Esophagus muscularis mucosa (tissue), 4 donors: ENCODE measurements at regions not wholly inside any gene's neighbourhood (a gene's known extent, or its start where the extent isn't known, plus 50 kb on each side); places are given as distances from the start of the nearest gene placed in this dataset.
"Not testable (repeated sequence)": the region's sequence is repeated elsewhere in the genome, so short reads cannot be mapped to it uniquely, and the experiment has no call there.

Source experiments
- DNase-seq: peaks from one replicate; pipeline ENCODE4 v3.0.0-alpha.2; 2017; ENCODE audit errors: extremely low spot score
- H3K27ac ChIP-seq, 4 donors: fragments of 200-600 bp; sonication (generic); replicated peaks in 1 of 4; 1 replicate in 3 of 4; 2 replicates in 1 of 4; pipeline ENCODE4 v1.5.1; 2016 to 2019; ENCODE audit warnings: mild to moderate bottlenecking in 1 of 4
- H3K27me3 ChIP-seq, 4 donors: fragments of 200-600 bp; sonication (generic); one replicate each; pipeline versions ENCODE4 v1.5.1 to v1.6.0; 2016 to 2019
- H3K36me3 ChIP-seq, 4 donors: fragments of 200-600 bp; sonication (generic); one replicate each; pipeline ENCODE4 v1.5.1; 2016 to 2019
- H3K4me1 ChIP-seq, 4 donors: fragments of 200-600 bp; sonication (generic); one replicate each; pipeline ENCODE4 v1.5.1; 2016 to 2019
- H3K4me3 ChIP-seq, 4 donors: fragments of 200-600 bp; sonication (generic); 1 replicate in 2 of 4; 2 replicates in 2 of 4; pipeline ENCODE4 v1.5.1; 2016 to 2019; ENCODE audit warnings: mild to moderate bottlenecking in 4 of 4, moderate library complexity in 1 of 4
- H3K9me3 ChIP-seq, 4 donors: fragments of 200-600 bp; sonication (generic); 1 replicate in 3 of 4; 2 replicates in 1 of 4; pipeline ENCODE4 v1.5.1; 2016 to 2019
- CTCF ChIP-seq, 3 experiments: fragments of 200-600 bp in 2 of 3; fragments of 450-650 bp in 1 of 3; sonication (generic) in 2 of 3; IDR thresholded peaks; one replicate each; pipeline ENCODE4 v1.5.1; 2017 to 2019; ENCODE audit warnings: antibody characterized with exemption in 3 of 3, mild to moderate bottlenecking in 2 of 3, moderate library complexity in 1 of 3
- EP300 ChIP-seq: sonication (generic); formaldehyde crosslinking; IDR thresholded peaks from one replicate; pipeline ENCODE4 v1.6.1; 2017; ENCODE audit warnings: antibody characterized with exemption
- POLR2A ChIP-seq: fragments of 450-650 bp; IDR thresholded peaks from one replicate; pipeline ENCODE4 v1.6.1; 2017; ENCODE audit warnings: antibody characterized with exemption, moderate library complexity, mild to moderate bottlenecking, low read depth
- POLR2AphosphoS5 ChIP-seq, 2 donors: sonication (generic); formaldehyde crosslinking; IDR thresholded peaks; one replicate each; pipeline ENCODE4 v1.6.1; 2017; ENCODE audit warnings: antibody characterized with exemption in 2 of 2
- WGBS: methylation state at CpG from one replicate; pipeline ENCODE4 v1.1.5; 2018; 5-methylcytosine and 5-hydroxymethylcytosine counted together
- intact Hi-C: fragments of 100-400 bp; cut with DNase I; formaldehyde crosslinking; loops from one replicate; pipeline ENCODE4 v1.15.1; 2023

- no peak overlapping the region for H3K4me3 ChIP-seq
- H3K4me1 ChIP-seq = peaks cover 13 to 32% (median 19%) of the 10 kb centered on the region in 4 donors
- H3K27me3 ChIP-seq = no peaks in the 10 kb centered on the region
- intact Hi-C loops = no loop called here
- no peaks in the 10 kb centered on the region for H3K36me3 ChIP-seq
- 50% methylated on average over 2 of the region's 2 CpGs for WGBS
- H3K27ac ChIP-seq = peak overlapping the region in 1 of 4 donors; percentile 16
- DNase-seq = no peak
- no peaks in the 10 kb centered on the region for H3K9me3 ChIP-seq
- no peak for TF ChIP-seq POLR2AphosphoS5 (IDR thresholded peaks at IDR 0.05)
- no peak for TF ChIP-seq CTCF (IDR thresholded peaks at IDR 0.05)
- TF ChIP-seq POLR2A = no peak
- no peak for TF ChIP-seq EP300
These were observed 64.9 kb upstream of the ROPN1 start for GRCh38 chr3:124056846-124057245.

GRCh38 chr3:124057420-124057819 is 65.5 kb upstream of the ROPN1 start:
- Histone ChIP-seq H3K9me3 (no peaks in the 10 kb centered on the region), H3K4me3 (no peak overlapping the region), H3K27ac (peak overlapping the region in 1 of 4 donors; percentile 16), H3K4me1 (peaks cover 18 to 37% (median 25%) of the 10 kb centered on the region in 4 donors), H3K36me3 (no peaks in the 10 kb centered on the region), H3K27me3 (no peaks in the 10 kb centered on the region)
- WGBS = 56% methylated on average over 5 of the region's 6 CpGs
- intact Hi-C loops = no loop called here
- DNase-seq = no peak
- TF ChIP-seq CTCF (IDR thresholded peaks at IDR 0.05) (no peak), EP300 (no peak), POLR2A (no peak), POLR2AphosphoS5 (IDR thresholded peaks at IDR 0.05) (no peak)

GRCh38 chr3:124059580-124059979 is 67.7 kb upstream of the ROPN1 start:
- H3K9me3 ChIP-seq = no peaks in the 10 kb centered on the region
- no peak for TF ChIP-seq POLR2AphosphoS5 (IDR thresholded peaks at IDR 0.05)
- no peak overlapping the region for H3K4me3 ChIP-seq
- no peaks in the 10 kb centered on the region for H3K27me3 ChIP-seq
- 88% methylated on average over 1 of the region's 1 CpG for WGBS
- no peaks in the 10 kb centered on the region for H3K36me3 ChIP-seq
- DNase-seq = no peak
- H3K27ac ChIP-seq = no peak overlapping the region
- peaks cover 38 to 54% (median 42%) of the 10 kb centered on the region in 4 donors for H3K4me1 ChIP-seq
- intact Hi-C loops = no loop called here

GRCh38 chr3:124063197-124063909 is 71.4 kb upstream of the ROPN1 start:
- Histone ChIP-seq H3K27ac (peak overlapping the region in 1 of 4 donors; percentile 15), H3K4me3 (no peak overlapping the region), H3K4me1 (peaks cover 29 to 36% (median 32%) of the 10 kb centered on the region in 4 donors), H3K27me3 (no peaks in the 10 kb centered on the region), H3K36me3 (no peaks in the 10 kb centered on the region), H3K9me3 (no peaks in the 10 kb centered on the region)
- DNase-seq = no peak
- TF ChIP-seq CTCF (IDR thresholded peaks at IDR 0.05) = no peak
- TF ChIP-seq POLR2A = no peak
- no peak for TF ChIP-seq EP300
- no peak for TF ChIP-seq POLR2AphosphoS5 (IDR thresholded peaks at IDR 0.05)
- intact Hi-C loops = no loop called here
- 53% methylated on average over 9 of the region's 9 CpGs for WGBS

- H3K9me3 ChIP-seq = no peaks in the 10 kb centered on the region
- no peaks in the 10 kb centered on the region for H3K36me3 ChIP-seq
- TF ChIP-seq EP300 (no peak), POLR2A (no peak), CTCF (IDR thresholded peaks at IDR 0.05) (no peak), POLR2AphosphoS5 (IDR thresholded peaks at IDR 0.05) (no peak)
- H3K4me3 ChIP-seq = no peak overlapping the region
- H3K27me3 ChIP-seq = no peaks in the 10 kb centered on the region
- 92% methylated on average over 1 of the region's 1 CpG for WGBS
- H3K27ac ChIP-seq = no peak overlapping the region
- intact Hi-C loops = no loop called here
- no peak for DNase-seq
- peaks cover 29 to 36% (median 32%) of the 10 kb centered on the region in 4 donors for H3K4me1 ChIP-seq
These were observed 72.1 kb upstream of the ROPN1 start for GRCh38 chr3:124064050-124064449.

- WGBS = 92% methylated on average over 3 of the region's 3 CpGs
These were observed 74.6 kb upstream of the ROPN1 start for GRCh38 chr3:124066543-124066942.

GRCh38 chr3:124069706-124070105 is 77.8 kb upstream of the ROPN1 start:
- WGBS = 80% methylated on average over 2 of the region's 2 CpGs
- DNase-seq, H3K4me1 ChIP-seq, H3K27ac ChIP-seq, H3K9me3 ChIP-seq, H3K27me3 ChIP-seq, H3K4me3 ChIP-seq, intact Hi-C loops, H3K36me3 ChIP-seq: not testable (repeated sequence)

More at GRCh38 chr3:124066543-124066942, 74.6 kb upstream of the ROPN1 start:
- H3K9me3 ChIP-seq, H3K27me3 ChIP-seq, H3K4me3 ChIP-seq, H3K27ac ChIP-seq, DNase-seq, H3K36me3 ChIP-seq, intact Hi-C loops: not testable (repeated sequence)
- H3K4me1 ChIP-seq = peaks cover 26 to 32% (median 29%) of the 10 kb centered on the region in 4 donors

- H3K4me1 ChIP-seq = peaks cover 10 to 18% (median 15%) of the 10 kb centered on the region in 4 donors
- intact Hi-C loops = loop anchor here (5.0 kb wide), 1 partner anchor 43 kb away; the partner anchor contains the start of gene KALRN
- H3K27ac ChIP-seq, H3K4me3 ChIP-seq, H3K9me3 ChIP-seq, H3K27me3 ChIP-seq, DNase-seq, H3K36me3 ChIP-seq: not testable (repeated sequence)
- 88% methylated on average over 3 of the region's 3 CpGs for WGBS
These were observed 83.2 kb upstream of the ROPN1 start for GRCh38 chr3:124075090-124075489.
